Osteocyte (in vitro differentiated cells): ENCODE measurements at regions not wholly inside any gene's neighbourhood (a gene's known extent, or its start where the extent isn't known, plus 50 kb on each side); places are given as distances from the start of the nearest gene placed in this dataset.

ENCODE experiments used
- DNase-seq: peaks from one replicate; pipeline ENCODE4 v3.0.0; 2021; ENCODE audit warnings: mixed read lengths; ENCODE audit not compliant: unreplicated experiment; ENCODE audit errors: extremely low spot score
- H3K27ac Mint-ChIP-seq: one replicate; pipeline ENCODE4 v1.8.0; 2021; ENCODE audit warnings: mild to moderate bottlenecking, mixed read lengths; ENCODE audit not compliant: unreplicated experiment
- H3K27me3 Mint-ChIP-seq: one replicate; pipeline ENCODE4 v1.8.0; 2021; ENCODE audit warnings: mixed read lengths; ENCODE audit not compliant: unreplicated experiment
- H3K36me3 Mint-ChIP-seq: one replicate; pipeline ENCODE4 v1.8.0; 2021; ENCODE audit warnings: mixed read lengths; ENCODE audit not compliant: unreplicated experiment
- H3K4me1 Mint-ChIP-seq: one replicate; pipeline ENCODE4 v1.8.0; 2021; ENCODE audit warnings: mixed read lengths; ENCODE audit not compliant: unreplicated experiment
- H3K4me3 Mint-ChIP-seq: one replicate; pipeline ENCODE4 v1.8.0; 2021; ENCODE audit warnings: mild to moderate bottlenecking, moderate library complexity, mixed read lengths; ENCODE audit not compliant: unreplicated experiment
- H3K9me3 Mint-ChIP-seq: one replicate; pipeline ENCODE4 v1.8.0; 2021; ENCODE audit warnings: mixed read lengths; ENCODE audit not compliant: unreplicated experiment
- TF ChIP-seq, protein P1 (sequence below): fragments of 200-600 bp; sonication (generic); IDR thresholded peaks from 2 replicates; pipeline ENCODE4 v1.5.0; 2021; ENCODE audit warnings: antibody characterized with exemption, mild to moderate bottlenecking, moderate library complexity

DNA sequence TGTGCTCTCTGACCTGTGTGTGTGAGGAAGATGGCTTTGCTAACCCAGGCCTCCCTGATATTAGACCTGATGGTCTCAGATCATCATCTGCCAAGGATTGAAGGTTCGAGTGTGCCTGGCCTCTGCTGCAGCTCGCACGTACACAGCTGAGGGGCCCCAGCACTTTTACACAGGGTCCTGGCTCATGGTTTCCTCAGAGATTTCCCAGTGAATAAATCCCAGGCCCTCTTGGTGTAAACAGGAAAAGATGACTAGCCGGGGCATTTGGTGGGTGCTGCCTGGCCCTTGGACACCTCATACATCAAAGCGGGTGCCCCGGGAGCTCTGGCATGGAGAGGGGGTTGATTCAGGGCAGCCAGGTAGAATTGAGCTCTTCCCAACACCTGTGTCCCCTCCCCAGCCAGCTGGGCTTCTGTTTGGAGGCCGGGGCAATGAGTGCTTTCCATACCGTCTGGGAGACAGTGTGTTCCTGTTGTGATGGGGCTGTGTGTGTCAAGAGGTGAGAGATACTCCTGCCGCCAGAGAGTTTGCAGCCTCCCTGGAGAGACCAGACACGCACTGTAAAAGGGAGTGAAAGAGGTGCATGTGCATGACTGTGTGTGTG, 72.5 kb upstream of the TLE3 start:
- H3K27me3 Mint-ChIP-seq: peaks cover 47% of the 10 kb centered on the region
- no peak overlapping the region for H3K4me3 Mint-ChIP-seq
- no peak overlapping the region for H3K27ac Mint-ChIP-seq
- no peak for DNase-seq
- H3K9me3 Mint-ChIP-seq: no peaks in the 10 kb centered on the region
- peaks cover 8% of the 10 kb centered on the region for H3K4me1 Mint-ChIP-seq
- TF ChIP-seq, protein P1, sequence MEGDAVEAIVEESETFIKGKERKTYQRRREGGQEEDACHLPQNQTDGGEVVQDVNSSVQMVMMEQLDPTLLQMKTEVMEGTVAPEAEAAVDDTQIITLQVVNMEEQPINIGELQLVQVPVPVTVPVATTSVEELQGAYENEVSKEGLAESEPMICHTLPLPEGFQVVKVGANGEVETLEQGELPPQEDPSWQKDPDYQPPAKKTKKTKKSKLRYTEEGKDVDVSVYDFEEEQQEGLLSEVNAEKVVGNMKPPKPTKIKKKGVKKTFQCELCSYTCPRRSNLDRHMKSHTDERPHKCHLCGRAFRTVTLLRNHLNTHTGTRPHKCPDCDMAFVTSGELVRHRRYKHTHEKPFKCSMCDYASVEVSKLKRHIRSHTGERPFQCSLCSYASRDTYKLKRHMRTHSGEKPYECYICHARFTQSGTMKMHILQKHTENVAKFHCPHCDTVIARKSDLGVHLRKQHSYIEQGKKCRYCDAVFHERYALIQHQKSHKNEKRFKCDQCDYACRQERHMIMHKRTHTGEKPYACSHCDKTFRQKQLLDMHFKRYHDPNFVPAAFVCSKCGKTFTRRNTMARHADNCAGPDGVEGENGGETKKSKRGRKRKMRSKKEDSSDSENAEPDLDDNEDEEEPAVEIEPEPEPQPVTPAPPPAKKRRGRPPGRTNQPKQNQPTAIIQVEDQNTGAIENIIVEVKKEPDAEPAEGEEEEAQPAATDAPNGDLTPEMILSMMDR: no peak
- H3K36me3 Mint-ChIP-seq: no peaks in the 10 kb centered on the region

DNA sequence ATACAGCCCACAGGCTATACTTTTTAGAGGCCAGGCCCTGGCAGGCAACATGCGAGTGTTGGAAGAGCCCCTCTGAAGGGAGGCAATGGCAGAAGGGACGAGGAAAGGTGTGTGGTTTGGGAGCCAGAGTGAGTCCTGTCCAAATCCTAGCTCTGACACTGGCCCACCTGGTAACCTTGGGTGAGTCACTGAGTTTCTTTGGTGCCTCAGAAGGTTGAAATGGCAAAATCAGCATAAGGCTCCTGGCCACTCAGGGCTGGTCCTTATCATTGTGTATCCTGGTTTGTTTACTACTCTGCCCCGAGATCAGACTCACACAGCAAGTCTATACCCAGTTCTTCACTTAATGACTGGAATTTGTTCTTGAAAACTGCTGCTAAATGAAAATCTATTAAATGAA, 71.4 kb upstream of the TLE3 start:
- H3K36me3 Mint-ChIP-seq: no peaks in the 10 kb centered on the region
- DNase-seq: no peak
- no peak overlapping the region for H3K27ac Mint-ChIP-seq
- peaks cover 43% of the 10 kb centered on the region for H3K27me3 Mint-ChIP-seq
- no peak overlapping the region for H3K4me3 Mint-ChIP-seq
- TF ChIP-seq, protein P1: no peak
- H3K9me3 Mint-ChIP-seq: no peaks in the 10 kb centered on the region
- H3K4me1 Mint-ChIP-seq: peaks cover 11% of the 10 kb centered on the region

DNA sequence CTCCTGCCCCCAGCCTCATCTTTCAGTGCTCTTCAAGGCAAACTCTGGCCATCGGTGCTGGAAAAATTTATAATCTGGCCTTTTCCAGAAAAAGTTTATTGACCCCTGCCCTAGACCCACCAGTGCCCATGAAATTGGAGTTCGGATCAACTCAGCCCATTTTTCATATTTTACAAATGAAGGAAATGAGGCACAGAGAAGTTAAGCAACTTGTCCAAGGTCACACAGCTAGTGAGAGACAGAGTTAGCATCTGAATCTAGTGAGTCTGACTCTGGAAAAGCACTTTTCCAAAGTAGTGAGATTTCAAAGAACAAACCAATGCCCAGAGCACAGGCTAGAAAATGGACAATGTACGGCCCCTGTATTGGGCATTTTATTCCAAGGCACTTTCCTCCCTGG, 69.4 kb upstream of the TLE3 start:
- Mint-ChIP-seq H3K27ac (no peak overlapping the region), H3K27me3 (peaks cover 26% of the 10 kb centered on the region), H3K9me3 (no peaks in the 10 kb centered on the region), H3K36me3 (no peaks in the 10 kb centered on the region), H3K4me3 (no peak overlapping the region), H3K4me1 (peaks cover 11% of the 10 kb centered on the region)
- DNase-seq: no peak
- TF ChIP-seq, protein P1: no peak

GRCh38 chr15:70166506-70167087, 68.9 kb upstream of the TLE3 start:
- Mint-ChIP-seq H3K27ac (no peak overlapping the region), H3K4me1 (peaks cover 11% of the 10 kb centered on the region), H3K27me3 (peaks cover 26% of the 10 kb centered on the region), H3K9me3 (no peaks in the 10 kb centered on the region), H3K4me3 (no peak overlapping the region), H3K36me3 (no peaks in the 10 kb centered on the region)
- DNase-seq: no peak
- TF ChIP-seq, protein P1: no peak

- TF ChIP-seq, protein P1: no peak
- Mint-ChIP-seq H3K27me3 (peaks cover 25% of the 10 kb centered on the region), H3K27ac (no peak overlapping the region), H3K9me3 (no peaks in the 10 kb centered on the region), H3K36me3 (no peaks in the 10 kb centered on the region), H3K4me3 (no peak overlapping the region), H3K4me1 (peaks cover 13% of the 10 kb centered on the region)
- DNase-seq: no peak
Observed at GRCh38 chr15:70165716-70166284, 68.1 kb upstream of the TLE3 start.
